IgD-negative memory B cell (primary cell): ENCODE measurements at regions not wholly inside any gene's neighbourhood (a gene's known extent, or its start where the extent isn't known, plus 50 kb on each side); places are given as distances from the start of the nearest gene placed in this dataset.

Experiments
- H3K27ac Mint-ChIP-seq, 3 donors: one replicate each; pipeline ENCODE4 v1.8.0; 2020 to 2022; ENCODE audit warnings: mild to moderate bottlenecking in 3 of 3, mixed read lengths in 3 of 3, moderate library complexity in 1 of 3
- H3K27me3 Mint-ChIP-seq: one replicate; pipeline ENCODE4 v1.8.0; 2021; ENCODE audit warnings: mixed read lengths
- H3K36me3 Mint-ChIP-seq: one replicate; pipeline ENCODE4 v1.8.0; 2020; ENCODE audit warnings: mild to moderate bottlenecking, mixed read lengths
- H3K4me1 Mint-ChIP-seq, 3 donors: one replicate each; pipeline ENCODE4 v1.8.0; 2020 to 2022; ENCODE audit warnings: mixed read lengths in 3 of 3, mild to moderate bottlenecking in 1 of 3
- H3K4me3 Mint-ChIP-seq, 4 donors: one replicate each; pipeline ENCODE4 v1.8.0; 2020 to 2022; ENCODE audit warnings: mild to moderate bottlenecking in 4 of 4, mixed read lengths in 4 of 4, moderate library complexity in 3 of 4
- H3K9me3 Mint-ChIP-seq, 3 donors: one replicate each; pipeline ENCODE4 v1.8.0; 2020 to 2021; ENCODE audit warnings: mixed read lengths in 3 of 3, mild to moderate bottlenecking in 1 of 3

- no peaks in the 10 kb centered on the region for H3K9me3 Mint-ChIP-seq
- H3K4me1 Mint-ChIP-seq = no peaks in the 10 kb centered on the region
- H3K27me3 Mint-ChIP-seq = no peaks in the 10 kb centered on the region
- no peak overlapping the region for H3K27ac Mint-ChIP-seq
- no peaks in the 10 kb centered on the region for H3K36me3 Mint-ChIP-seq
- H3K4me3 Mint-ChIP-seq = no peak overlapping the region
Observed at GRCh38 chr1:5473268-5473667, 519.0 kb downstream of the NPHP4 start.

- Mint-ChIP-seq H3K4me1 (no peaks in the 10 kb centered on the region), H3K4me3 (peak overlapping the region in 1 of 4 donors; percentile 39), H3K9me3 (peaks cover 3 to 6% (median 4%) of the 10 kb centered on the region in 3 donors), H3K36me3 (no peaks in the 10 kb centered on the region), H3K27ac (no peak overlapping the region), H3K27me3 (no peaks in the 10 kb centered on the region)
Observed at GRCh38 chr1:5466487-5466886, 525.7 kb downstream of the NPHP4 start.

- Mint-ChIP-seq H3K27ac (no peak overlapping the region), H3K36me3 (peaks cover 3% of the 10 kb centered on the region)
Observed at GRCh38 chr1:5465281-5465711, 526.9 kb downstream of the NPHP4 start.

GRCh38 chr1:5464366-5464765 lies 527.9 kb downstream of the NPHP4 start:
- Mint-ChIP-seq H3K4me1 (no peaks in the 10 kb centered on the region), H3K4me3 (no peak overlapping the region), H3K9me3 (peaks cover 4 to 6% (median 5%) of the 10 kb centered on the region in 3 donors), H3K27me3 (no peaks in the 10 kb centered on the region), H3K36me3 (peaks cover 3% of the 10 kb centered on the region), H3K27ac (no peak overlapping the region)

More at GRCh38 chr1:5465281-5465711, 526.9 kb downstream of the NPHP4 start:
- Mint-ChIP-seq H3K27me3 (no peaks in the 10 kb centered on the region), H3K9me3 (peaks cover 4 to 6% (median 5%) of the 10 kb centered on the region in 3 donors), H3K4me3 (no peak overlapping the region), H3K4me1 (no peaks in the 10 kb centered on the region)

GRCh38 chr1:5460974-5461373 lies 531.3 kb downstream of the NPHP4 start:
- peaks cover 1% of the 10 kb centered on the region for H3K27me3 Mint-ChIP-seq
- H3K9me3 Mint-ChIP-seq = peaks cover 3 to 11% (median 5%) of the 10 kb centered on the region in 3 donors
- H3K4me1 Mint-ChIP-seq = no peaks in the 10 kb centered on the region
- no peak overlapping the region for H3K4me3 Mint-ChIP-seq
- no peak overlapping the region for H3K27ac Mint-ChIP-seq
- peaks cover 3% of the 10 kb centered on the region for H3K36me3 Mint-ChIP-seq

- peaks cover 3% of the 10 kb centered on the region for H3K36me3 Mint-ChIP-seq
- peaks cover 3 to 11% (median 5%) of the 10 kb centered on the region in 3 donors for H3K9me3 Mint-ChIP-seq
- H3K4me1 Mint-ChIP-seq = no peaks in the 10 kb centered on the region
- peak overlapping the region in 1 of 3 donors; percentile 6 for H3K27ac Mint-ChIP-seq
- peaks cover 1% of the 10 kb centered on the region for H3K27me3 Mint-ChIP-seq
- H3K4me3 Mint-ChIP-seq = no peak overlapping the region
Observed at GRCh38 chr1:5459839-5460610, 532.2 kb downstream of the NPHP4 start.

GRCh38 chr1:5458248-5458647 lies 534.0 kb downstream of the NPHP4 start:
- peaks cover 0 to 5% (median 4%) of the 10 kb centered on the region in 3 donors for H3K9me3 Mint-ChIP-seq
- no peak overlapping the region for H3K27ac Mint-ChIP-seq
- H3K4me3 Mint-ChIP-seq = no peak overlapping the region
- H3K36me3 Mint-ChIP-seq = peaks cover 3% of the 10 kb centered on the region
- no peaks in the 10 kb centered on the region for H3K4me1 Mint-ChIP-seq
- peaks cover 1% of the 10 kb centered on the region for H3K27me3 Mint-ChIP-seq

GRCh38 chr1:5456090-5456811 lies 536.0 kb downstream of the NPHP4 start:
- H3K4me1 Mint-ChIP-seq = no peaks in the 10 kb centered on the region
- H3K9me3 Mint-ChIP-seq = peaks cover 0 to 4% (median 2%) of the 10 kb centered on the region in 3 donors
- H3K36me3 Mint-ChIP-seq = peaks cover 3% of the 10 kb centered on the region
- no peak overlapping the region for H3K27ac Mint-ChIP-seq
- H3K27me3 Mint-ChIP-seq = peaks cover 3% of the 10 kb centered on the region
- no peak overlapping the region for H3K4me3 Mint-ChIP-seq

- Mint-ChIP-seq H3K4me1 (no peaks in the 10 kb centered on the region), H3K27ac (no peak overlapping the region), H3K27me3 (peaks cover 3% of the 10 kb centered on the region), H3K4me3 (no peak overlapping the region), H3K9me3 (peaks cover 0 to 4% (median 0%) of the 10 kb centered on the region in 3 donors), H3K36me3 (no peaks in the 10 kb centered on the region)
Observed at GRCh38 chr1:5455651-5456050, 536.6 kb downstream of the NPHP4 start.

- Mint-ChIP-seq H3K4me3 (no peak overlapping the region), H3K9me3 (peaks cover 0 to 4% (median 0%) of the 10 kb centered on the region in 3 donors), H3K36me3 (no peaks in the 10 kb centered on the region), H3K4me1 (no peaks in the 10 kb centered on the region), H3K27ac (no peak overlapping the region), H3K27me3 (peaks cover 3% of the 10 kb centered on the region)
Observed at GRCh38 chr1:5455056-5455455, 537.2 kb downstream of the NPHP4 start.

GRCh38 chr1:5453347-5453746 lies 538.9 kb downstream of the NPHP4 start:
- Mint-ChIP-seq H3K4me3 (no peak overlapping the region), H3K27me3 (peaks cover 2% of the 10 kb centered on the region), H3K27ac (no peak overlapping the region), H3K36me3 (no peaks in the 10 kb centered on the region), H3K9me3 (no peaks in the 10 kb centered on the region), H3K4me1 (no peaks in the 10 kb centered on the region)

GRCh38 chr1:5451671-5452070 lies 540.6 kb downstream of the NPHP4 start:
- H3K4me1 Mint-ChIP-seq = no peaks in the 10 kb centered on the region

GRCh38 chr1:5448486-5448885 lies 543.7 kb downstream of the NPHP4 start:
- no peaks in the 10 kb centered on the region for H3K36me3 Mint-ChIP-seq
- H3K9me3 Mint-ChIP-seq = peaks cover 0 to 2% (median 0%) of the 10 kb centered on the region in 3 donors
- no peak overlapping the region for H3K4me3 Mint-ChIP-seq
- no peaks in the 10 kb centered on the region for H3K4me1 Mint-ChIP-seq
- peaks cover 2% of the 10 kb centered on the region for H3K27me3 Mint-ChIP-seq
- no peak overlapping the region for H3K27ac Mint-ChIP-seq

More at GRCh38 chr1:5451671-5452070, 540.6 kb downstream of the NPHP4 start:
- Mint-ChIP-seq H3K9me3 (peaks cover 0 to 2% (median 0%) of the 10 kb centered on the region in 3 donors), H3K27ac (no peak overlapping the region), H3K27me3 (peaks cover 2% of the 10 kb centered on the region), H3K4me3 (no peak overlapping the region), H3K36me3 (no peaks in the 10 kb centered on the region)

- Mint-ChIP-seq H3K9me3 (peaks cover 0 to 3% (median 0%) of the 10 kb centered on the region in 3 donors), H3K36me3 (no peaks in the 10 kb centered on the region), H3K27ac (no peak overlapping the region), H3K4me1 (peaks cover 0 to 1% (median 0%) of the 10 kb centered on the region in 3 donors), H3K4me3 (no peak overlapping the region), H3K27me3 (peaks cover 2% of the 10 kb centered on the region)
Observed at GRCh38 chr1:5447503-5447960, 544.7 kb downstream of the NPHP4 start.

GRCh38 chr1:5444396-5444795 lies 547.8 kb downstream of the NPHP4 start:
- Mint-ChIP-seq H3K9me3 (peaks cover 0 to 4% (median 3%) of the 10 kb centered on the region in 3 donors), H3K4me3 (no peak overlapping the region), H3K27ac (no peak overlapping the region), H3K27me3 (no peaks in the 10 kb centered on the region), H3K4me1 (peaks cover 0 to 1% (median 0%) of the 10 kb centered on the region in 3 donors), H3K36me3 (peaks cover 4% of the 10 kb centered on the region)
